Heart left ventricle (tissue), 16 donors: ENCODE measurements at regions not wholly inside any gene's neighbourhood (a gene's known extent, or its start where the extent isn't known, plus 50 kb on each side); places are given as distances from the start of the nearest gene placed in this dataset.

ENCODE experiments used
- ATAC-seq, 4 donors: fragments of 200-7000 bp; cut with Tn5 transposase; one replicate each; pipeline ENCODE4 v1.9.1; 2020 to 2022; ENCODE audit warnings: moderate library complexity in 4 of 4, mild to moderate bottlenecking in 3 of 4, moderate number of reproducible peaks in 1 of 4
- DNase-seq, 5 donors: peaks; one replicate each; pipeline ENCODE4 v3.0.0-alpha.2; 2020
- H3K27ac ChIP-seq, 12 donors: fragments of 200-600 bp; sonication (generic) in 4 of 12; one replicate each; pipeline versions ENCODE4 v1.5.0 to v1.8.0; 2016 to 2022; ENCODE audit warnings: mild to moderate bottlenecking in 2 of 12
- H3K27me3 ChIP-seq, 9 donors: fragments of 200-600 bp; sonication (generic) in 2 of 9; one replicate each; pipeline versions ENCODE4 v1.5.1 to v1.8.0; 2016 to 2022; ENCODE audit warnings: mild to moderate bottlenecking in 3 of 9
- H3K36me3 ChIP-seq, 9 donors: fragments of 200-600 bp; sonication (generic) in 2 of 9; one replicate each; pipeline versions ENCODE4 v1.5.0 to v1.8.0; 2018 to 2022; ENCODE audit warnings: mild to moderate bottlenecking in 2 of 9
- H3K4me1 ChIP-seq, 12 donors: fragments of 200-600 bp; sonication (generic) in 4 of 12; one replicate each; pipeline versions ENCODE4 v1.5.0 to v1.8.0; 2016 to 2022; ENCODE audit warnings: mild to moderate bottlenecking in 3 of 12
- H3K4me3 ChIP-seq, 12 donors: fragments of 200-600 bp; sonication (generic) in 4 of 12; one replicate each; pipeline versions ENCODE4 v1.5.0 to v1.8.0; 2017 to 2022; ENCODE audit warnings: mild to moderate bottlenecking in 9 of 12, moderate library complexity in 4 of 12
- H3K9me3 ChIP-seq, 12 donors: fragments of 200-600 bp; sonication (generic) in 4 of 12; one replicate each; pipeline versions ENCODE4 v1.5.0 to v1.8.0; 2016 to 2022; ENCODE audit warnings: mild to moderate bottlenecking in 1 of 12
- CTCF ChIP-seq, 12 donors: fragments of 200-600 bp; sonication (generic) in 4 of 12; IDR thresholded peaks; one replicate each; pipeline versions ENCODE4 v1.5.0 to v1.8.0; 2018 to 2022; ENCODE audit warnings: antibody characterized with exemption in 12 of 12, mild to moderate bottlenecking in 5 of 12
- POLR2A ChIP-seq, 2 donors: fragments of 450-650 bp; IDR thresholded peaks; one replicate each; pipeline ENCODE4 v1.6.1; 2017; ENCODE audit warnings: antibody characterized with exemption in 2 of 2, mild to moderate bottlenecking in 2 of 2, moderate library complexity in 2 of 2
- WGBS, 4 donors: extraction: QIAGEN DNeasy Blood & Tissue Kit in 2 of 4; methylation state at CpG; one replicate each; pipeline versions ENCODE4 v1.1.5 to v1.1.7; 2013 to 2018; 5-methylcytosine and 5-hydroxymethylcytosine counted together
- intact Hi-C, 10 donors: fragments of 100-400 bp; cut with DNase I; formaldehyde crosslinking; loops; one replicate each; pipeline versions ENCODE4 v1.11.1 to v1.14.2; 2022
- donor health status: ischemic (EF 13 %, LVEDD 7.1; RV severe dilation, severe dysfunction).
- donor health status: healthy with polysubstance abuse.
- donor health status: DM: no; HTN: yes; CAD: no.
- donor health status: DM: no; HTN: no; CAD: no.
- donor health status: ischemic (EF 25% LVEDD 6.9; RV normal size, moderate dysfunction).
- donor health status: ischemic (EF 25% LVEDD 5.7; RV mildly dilated, moderate dysfunction).
- donor health status: healthy.
- donor health status: DM: yes; HTN: yes; CAD: no.
- donor health status: ischemic (EF 35%, LVEDD 5.7; RV mildly dilated, moderate dysfunction).
- donor health status: nonischemic (EF 11% LVEDD 7.7; RV severe dilation, severe dysfunction).
- donor health status: DM: yes; HTN: yes; CAD: no.
- donor health status: PGD.
- donor health status: ischemic (EF 29% LVEDD 5.4; RV normal size, mild dysfunction).
- donor health status: nonischemic (EF 23%, LVEDD 6.1; RV moderate dilation, normal function).

- TF ChIP-seq CTCF (IDR thresholded peaks at IDR 0.05) (no peak), POLR2A (IDR thresholded peaks at IDR 0.05) (no peak)
- ATAC-seq, result no peak
- WGBS, 4 donors, result 88 to 97% (median 92%) methylated on average over 1 of the region's 1 CpG
Measured at GRCh38 chr9:79220251-79220650, 351.5 kb upstream of the TLE4 start.

GRCh38 chr9:79220666-79221065 lies 351.1 kb upstream of the TLE4 start:
- Histone ChIP-seq H3K4me1 (no peaks in the 10 kb centered on the region), H3K9me3 (peaks cover 0 to 6% (median 0%) of the 10 kb centered on the region in 12 donors), H3K36me3 (no peaks in the 10 kb centered on the region), H3K27ac (no peak overlapping the region), H3K27me3 (no peaks in the 10 kb centered on the region), H3K4me3 (no peak overlapping the region)
- 72 to 81% (median 77%) methylated on average over 1 of the region's 1 CpG for WGBS, 4 donors
- intact Hi-C loops, result no loop called here
- DNase-seq, result no peak
- no peak for ATAC-seq
- TF ChIP-seq POLR2A (IDR thresholded peaks at IDR 0.05) (no peak), CTCF (IDR thresholded peaks at IDR 0.05) (no peak)

More at GRCh38 chr9:79220251-79220650, 351.5 kb upstream of the TLE4 start:
- no peaks in the 10 kb centered on the region for H3K36me3 ChIP-seq
- H3K27ac ChIP-seq, result no peak overlapping the region
- intact Hi-C loops, result no loop called here
- no peak overlapping the region for H3K4me3 ChIP-seq
- DNase-seq, result no peak
- no peaks in the 10 kb centered on the region for H3K4me1 ChIP-seq
- no peaks in the 10 kb centered on the region for H3K27me3 ChIP-seq
- peaks cover 0 to 2% (median 0%) of the 10 kb centered on the region in 12 donors for H3K9me3 ChIP-seq

- Histone ChIP-seq H3K27me3 (no peaks in the 10 kb centered on the region), H3K4me3 (no peak overlapping the region), H3K9me3 (peaks cover 0 to 7% (median 0%) of the 10 kb centered on the region in 12 donors), H3K27ac (no peak overlapping the region), H3K4me1 (no peaks in the 10 kb centered on the region), H3K36me3 (no peaks in the 10 kb centered on the region)
- ATAC-seq (no peak), DNase-seq (no peak)
- no peak for TF ChIP-seq CTCF (IDR thresholded peaks at IDR 0.05)
- WGBS, 4 donors, result 33 to 55% (median 47%) methylated on average over 1 of the region's 1 CpG
- intact Hi-C loops, result no loop called here
Measured at GRCh38 chr9:79221084-79221483, 350.7 kb upstream of the TLE4 start.

- peaks cover 0 to 7% (median 0%) of the 10 kb centered on the region in 12 donors for H3K9me3 ChIP-seq
- DNase-seq (no peak), ATAC-seq (no peak)
- intact Hi-C loops, result no loop called here
- no peaks in the 10 kb centered on the region for H3K4me1 ChIP-seq
- no peak overlapping the region for H3K4me3 ChIP-seq
- H3K27me3 ChIP-seq, result no peaks in the 10 kb centered on the region
- no peaks in the 10 kb centered on the region for H3K36me3 ChIP-seq
- 71 to 85% (median 81%) methylated on average over 2 of the region's 2 CpGs for WGBS, 4 donors
- no peak overlapping the region for H3K27ac ChIP-seq
- TF ChIP-seq POLR2A (IDR thresholded peaks at IDR 0.05) (no peak), CTCF (IDR thresholded peaks at IDR 0.05) (no peak)
Measured at GRCh38 chr9:79222483-79222882, 349.3 kb upstream of the TLE4 start.
